ENCODE measurements at regions not wholly inside any gene's neighbourhood (a gene's known extent, or its start where the extent isn't known, plus 50 kb on each side); places are given as distances from the start of the nearest gene placed in this dataset.

GRCh38 chr21:15667819-15668218 is 62.0 kb upstream of the USP25 start:
- TF ChIP-seq POLR2A (IDR thresholded peaks at IDR 0.05; ENCODE audit: low read depth, low read length) (no peak), POLR2AphosphoS5 (IDR thresholded peaks at IDR 0.05; ENCODE audit: low read depth, low read length) (no peak)

All from GM12892 (cell line).